A549 (cell line): ENCODE measurements at regions not wholly inside any gene's neighbourhood (a gene's known extent, or its start where the extent isn't known, plus 50 kb on each side); places are given as distances from the start of the nearest gene placed in this dataset.

Experiments
- ATAC-seq, 2 experiments: fragments of 200-7000 bp in 1 of 2; fragments of >200 bp in 1 of 2; cut with Nextera tagmentation in 1 of 2; cut with Tn5 transposase in 1 of 2; 3 replicates each; pipeline versions ENCODE4 v1.8.0 to v1.9.1; 2018 to 2020; ENCODE audit warnings: mild to moderate bottlenecking in 1 of 2, moderate library complexity in 1 of 2
- CTCF ChIA-PET: fragments of 300-600 bp; sonication (Branson Sonifier 250); formaldehyde crosslinking; extraction: SDS; loops from one replicate; lab custom pipeline; 2021; ENCODE audit warnings: antibody characterized with exemption, inconsistent platforms; lab: Yijun Ruan, JAX
- POLR2A ChIA-PET: fragments of 350-600 bp; formaldehyde crosslinking; extraction: SDS; loops from one replicate; lab custom pipeline; 2021; ENCODE audit warnings: antibody characterized with exemption, inconsistent platforms; lab: Yijun Ruan, JAX
- DNase-seq, 2 experiments: peaks; one replicate each; pipeline versions ENCODE4 v3.0.0 to v3.0.0-alpha.2; 2011 to 2016; ENCODE audit warnings: low read depth in 1 of 2, low spot score in 1 of 2
- FAIRE-seq: peaks from 2 replicates; lab custom pipeline; 2011; peaks lifted over from hg19 to GRCh38; lab: Jason Lieb, UNC
- H3K27ac ChIP-seq, 2 experiments: fragments of >200 bp; sonication (Bioruptor Twin); formaldehyde crosslinking; 3 replicates each; pipeline ENCODE4 v1.5.1; 2016 to 2017
- H3K4me1 ChIP-seq: fragments of >200 bp; sonication (Bioruptor Twin); formaldehyde crosslinking; 3 replicates; pipeline ENCODE4 v1.6.1; 2016
- H3K4me2 ChIP-seq: fragments of >200 bp; sonication (Bioruptor Twin); formaldehyde crosslinking; 3 replicates; pipeline ENCODE4 v1.6.1; 2016
- H3K4me3 ChIP-seq: fragments of >200 bp; sonication (Bioruptor Twin); formaldehyde crosslinking; 3 replicates; pipeline ENCODE4 v1.5.1; 2016
- H3K9me3 ChIP-seq: fragments of >200 bp; sonication (Bioruptor Twin); formaldehyde crosslinking; 3 replicates; pipeline ENCODE4 v1.6.1; 2016
- ATOH8 ChIP-seq: fragments of 250-450 bp; sonication (Bioruptor Pico); IDR thresholded peaks from 2 replicates; pipeline ENCODE4 v1.5.0; 2020; ENCODE audit warnings: low read depth, mild to moderate bottlenecking, moderate library complexity
- CHD2 ChIP-seq: fragments of 150-350 bp; IDR thresholded peaks from 2 replicates; pipeline ENCODE4 v1.6.1; 2014; ENCODE audit warnings: low read length; ENCODE audit not compliant: partially characterized antibody
- CHD4 ChIP-seq: fragments of 200-600 bp; sonication (generic); IDR thresholded peaks from 2 replicates; pipeline ENCODE4 v1.6.1; 2016; ENCODE audit warnings: antibody characterized with exemption, mild to moderate bottlenecking, borderline replicate concordance
- CTCF ChIP-seq: fragments of >200 bp; sonication (Bioruptor Twin); formaldehyde crosslinking; IDR thresholded peaks from 3 replicates; pipeline ENCODE4 v1.5.1; 2016
- ELK1 ChIP-seq: fragments of 150-350 bp; IDR thresholded peaks from 2 replicates; pipeline ENCODE4 v1.6.1; 2014; ENCODE audit warnings: low read depth, mild to moderate bottlenecking, low read length
- EP300 ChIP-seq, 2 experiments: fragments of >200 bp; sonication (Bioruptor Twin); formaldehyde crosslinking; IDR thresholded peaks; 2 replicates in 1 of 2; 3 replicates in 1 of 2; pipeline ENCODE4 v1.6.1; 2016 to 2017
- FOSB ChIP-seq: fragments of 250-450 bp; sonication (Bioruptor Pico); IDR thresholded peaks from 2 replicates; pipeline ENCODE4 v1.5.0; 2020; ENCODE audit warnings: mild to moderate bottlenecking, moderate library complexity
- GATA3 ChIP-seq: IDR thresholded peaks from 2 replicates; pipeline ENCODE4 v1.6.1; 2012; ENCODE audit warnings: borderline replicate concordance
- HDAC2 ChIP-seq: fragments of 200-600 bp; sonication (generic); IDR thresholded peaks from 2 replicates; pipeline ENCODE4 v1.6.1; 2016
- HEYL ChIP-seq: fragments of 250-450 bp; sonication (Bioruptor Pico); IDR thresholded peaks from 2 replicates; pipeline ENCODE4 v1.8.0; 2021; ENCODE audit warnings: mild to moderate bottlenecking, moderate library complexity
- HOXB13 ChIP-seq: fragments of 250-450 bp; sonication (Bioruptor Pico); IDR thresholded peaks from 2 replicates; pipeline ENCODE4 v1.5.0; 2020; ENCODE audit warnings: low read depth, mild to moderate bottlenecking, moderate library complexity
- JUNB ChIP-seq: fragments of >200 bp; sonication (Bioruptor Twin); formaldehyde crosslinking; IDR thresholded peaks from 2 replicates; pipeline ENCODE4 v1.6.1; 2016
- KDM1A ChIP-seq: fragments of 200-600 bp; sonication (generic); IDR thresholded peaks from 2 replicates; pipeline ENCODE4 v1.6.1; 2016; ENCODE audit warnings: low read depth, mild to moderate bottlenecking
- MAX ChIP-seq: IDR thresholded peaks from 2 replicates; pipeline ENCODE4 v1.6.1; 2012
- MAZ ChIP-seq: fragments of 150-350 bp; IDR thresholded peaks from 2 replicates; pipeline ENCODE4 v1.6.1; 2014; ENCODE audit warnings: antibody characterized with exemption, low read depth, low read length, borderline replicate concordance
- POLR2A ChIP-seq: IDR thresholded peaks from 2 replicates; pipeline ENCODE4 v1.6.1; 2012; ENCODE audit warnings: mild to moderate bottlenecking, low read length
- POLR2AphosphoS2 ChIP-seq: conservative IDR thresholded peaks from 2 replicates; pipeline ENCODE4 v1.6.1; 2012; ENCODE audit warnings: low read length, improper control_type of control experiment, inconsistent platforms
- SMC3 ChIP-seq: fragments of >200 bp; sonication (Bioruptor Twin); formaldehyde crosslinking; IDR thresholded peaks from 3 replicates; pipeline ENCODE4 v1.6.1; 2018; ENCODE audit warnings: inconsistent platforms
- TP53 ChIP-seq: fragments of 250-450 bp; sonication (Bioruptor Pico); IDR thresholded peaks from 2 replicates; pipeline ENCODE4 v1.5.0; 2021; ENCODE audit warnings: mild to moderate bottlenecking, moderate library complexity
- ZFP36 ChIP-seq: fragments of 450-650 bp; IDR thresholded peaks from 2 replicates; pipeline ENCODE4 v1.6.1; 2014; ENCODE audit warnings: borderline replicate concordance; ENCODE audit not compliant: partially characterized antibody
- ZNF302 ChIP-seq: fragments of 250-450 bp; sonication (Bioruptor Pico); IDR thresholded peaks from 2 replicates; pipeline ENCODE4 v1.9.0; 2021; ENCODE audit warnings: inconsistent platforms, mild to moderate bottlenecking, moderate library complexity
- ZSCAN20 ChIP-seq: fragments of 250-450 bp; sonication (Bioruptor Pico); IDR thresholded peaks from 2 replicates; pipeline ENCODE4 v1.8.0; 2022; ENCODE audit warnings: mild to moderate bottlenecking, moderate library complexity
- WGBS: methylation state at CpG from one replicate; pipeline ENCODE4 v1.1.6; 2017; ENCODE audit errors: missing lambda C conversion rate; 5-methylcytosine and 5-hydroxymethylcytosine counted together
- TF ChIP-seq, protein P1 (sequence below): fragments of 200-600 bp; sonication (generic); IDR thresholded peaks from 2 replicates; pipeline ENCODE4 v1.6.1; 2016; ENCODE audit warnings: antibody characterized with exemption, mild to moderate bottlenecking, moderate library complexity

- no peak for DNase-seq
- ATAC-seq, result no peak
- no peak overlapping the region for H3K4me2 ChIP-seq
- POLR2A ChIA-PET, result no interaction called here
- WGBS, result 72% methylated on average over 2 of the region's 2 CpGs
- no peaks in the 10 kb centered on the region for H3K4me1 ChIP-seq
- H3K27ac ChIP-seq, result no peak overlapping the region
- no peak overlapping the region for H3K4me3 ChIP-seq
- TF ChIP-seq ZFP36 (no peak), CTCF (no peak), SMC3 (no peak), ELK1 (no peak), FOSB (CRISPR knock-in tag) (no peak), KDM1A (no peak), POLR2A (no peak), HEYL (CRISPR knock-in tag) (no peak), JUNB (no peak), ZSCAN20 (no peak), MAZ (no peak), HDAC2 (no peak)
- TF ChIP-seq, protein P1, sequence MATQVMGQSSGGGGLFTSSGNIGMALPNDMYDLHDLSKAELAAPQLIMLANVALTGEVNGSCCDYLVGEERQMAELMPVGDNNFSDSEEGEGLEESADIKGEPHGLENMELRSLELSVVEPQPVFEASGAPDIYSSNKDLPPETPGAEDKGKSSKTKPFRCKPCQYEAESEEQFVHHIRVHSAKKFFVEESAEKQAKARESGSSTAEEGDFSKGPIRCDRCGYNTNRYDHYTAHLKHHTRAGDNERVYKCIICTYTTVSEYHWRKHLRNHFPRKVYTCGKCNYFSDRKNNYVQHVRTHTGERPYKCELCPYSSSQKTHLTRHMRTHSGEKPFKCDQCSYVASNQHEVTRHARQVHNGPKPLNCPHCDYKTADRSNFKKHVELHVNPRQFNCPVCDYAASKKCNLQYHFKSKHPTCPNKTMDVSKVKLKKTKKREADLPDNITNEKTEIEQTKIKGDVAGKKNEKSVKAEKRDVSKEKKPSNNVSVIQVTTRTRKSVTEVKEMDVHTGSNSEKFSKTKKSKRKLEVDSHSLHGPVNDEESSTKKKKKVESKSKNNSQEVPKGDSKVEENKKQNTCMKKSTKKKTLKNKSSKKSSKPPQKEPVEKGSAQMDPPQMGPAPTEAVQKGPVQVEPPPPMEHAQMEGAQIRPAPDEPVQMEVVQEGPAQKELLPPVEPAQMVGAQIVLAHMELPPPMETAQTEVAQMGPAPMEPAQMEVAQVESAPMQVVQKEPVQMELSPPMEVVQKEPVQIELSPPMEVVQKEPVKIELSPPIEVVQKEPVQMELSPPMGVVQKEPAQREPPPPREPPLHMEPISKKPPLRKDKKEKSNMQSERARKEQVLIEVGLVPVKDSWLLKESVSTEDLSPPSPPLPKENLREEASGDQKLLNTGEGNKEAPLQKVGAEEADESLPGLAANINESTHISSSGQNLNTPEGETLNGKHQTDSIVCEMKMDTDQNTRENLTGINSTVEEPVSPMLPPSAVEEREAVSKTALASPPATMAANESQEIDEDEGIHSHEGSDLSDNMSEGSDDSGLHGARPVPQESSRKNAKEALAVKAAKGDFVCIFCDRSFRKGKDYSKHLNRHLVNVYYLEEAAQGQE, result no peak
- TF ChIP-seq, all 56 proteins: peak for 0
- FAIRE-seq, result no peak
- H3K9me3 ChIP-seq, result no peaks in the 10 kb centered on the region
- CTCF ChIA-PET, result no interaction called here
Measured at GRCh38 chr2:166665991-166666940, 172.2 kb upstream of the SCN7A start.

DNA sequence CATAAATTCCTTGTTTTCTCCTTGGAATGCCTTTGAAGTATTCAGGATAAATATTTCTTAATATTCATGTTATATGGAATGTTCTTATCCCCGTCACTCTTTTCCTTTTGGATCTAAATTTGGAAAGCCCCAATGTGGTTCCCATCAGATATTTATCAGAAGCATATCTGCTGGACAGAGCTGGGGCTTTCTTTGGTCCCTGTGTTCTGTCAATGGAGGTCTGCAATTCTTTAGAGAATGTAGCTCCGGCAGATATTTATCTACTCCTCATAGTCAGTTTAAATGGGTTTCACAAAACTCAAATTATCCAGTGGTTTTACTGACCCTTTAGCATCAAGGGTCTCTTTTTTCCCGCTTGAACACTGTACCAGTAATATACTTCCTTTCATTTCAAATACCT is 167.8 kb upstream of the SCN7A start:
- WGBS, result 44% methylated on average over 3 of the region's 3 CpGs
- TF ChIP-seq TP53 (CRISPR knock-in tag) (no peak), ZNF302 (no peak), HOXB13 (CRISPR knock-in tag) (no peak), KDM1A (no peak), GATA3 (no peak), ATOH8 (no peak), CHD4 (no peak), EP300 (IDR thresholded peaks at IDR 0.05) (no peak), SMC3 (no peak), POLR2AphosphoS2 (no peak), MAX (no peak), CHD2 (no peak)
- TF ChIP-seq, all 56 proteins: peak for 0
- FAIRE-seq, result no peak
- H3K4me2 ChIP-seq, result no peak overlapping the region
- H3K9me3 ChIP-seq, result no peaks in the 10 kb centered on the region
- no peak for DNase-seq
- H3K4me3 ChIP-seq, result no peak overlapping the region
- ChIA-PET CTCF (no interaction called here), POLR2A (no interaction called here)
- H3K4me1 ChIP-seq, result no peaks in the 10 kb centered on the region
- no peak for ATAC-seq
- H3K27ac ChIP-seq, result no peak overlapping the region
